HUES64 (cell line): ENCODE measurements at regions not wholly inside any gene's neighbourhood (a gene's known extent, or its start where the extent isn't known, plus 50 kb on each side); places are given as distances from the start of the nearest gene placed in this dataset.

Experiments used
- H3K27ac ChIP-seq: 2 replicates; pipeline ENCODE4 v1.7.0; 2013; ENCODE audit warnings: low read depth, low read length, inconsistent platforms
- H3K27me3 ChIP-seq: 2 replicates; pipeline ENCODE4 v1.6.1; 2013; ENCODE audit warnings: mild to moderate bottlenecking, low read length; ENCODE audit not compliant: insufficient read depth
- H3K36me3 ChIP-seq: 2 replicates; pipeline ENCODE4 v1.6.1; 2013; ENCODE audit warnings: mild to moderate bottlenecking, low read length; ENCODE audit not compliant: insufficient read depth
- H3K4me1 ChIP-seq: 2 replicates; pipeline ENCODE4 v1.6.1; 2013; ENCODE audit warnings: mild to moderate bottlenecking, low read length, moderate library complexity; ENCODE audit not compliant: insufficient read depth
- H3K4me3 ChIP-seq: 2 replicates; pipeline ENCODE4 v1.5.1; 2013; ENCODE audit warnings: mild to moderate bottlenecking, low read length, moderate library complexity
- H3K9ac ChIP-seq: 2 replicates; pipeline ENCODE4 v1.6.1; 2013; ENCODE audit warnings: mild to moderate bottlenecking, low read depth, low read length
- H3K9me3 ChIP-seq: 2 replicates; pipeline ENCODE4 v1.6.1; 2013; ENCODE audit warnings: low read depth, low read length; ENCODE audit not compliant: insufficient read depth
- WGBS: fragments of 150-250, 120-280 bp; methylation state at CpG from one replicate; pipeline ENCODE4 v1.1.7; 2013; ENCODE audit warnings: missing lambda C conversion rate; 5-methylcytosine and 5-hydroxymethylcytosine counted together

DNA sequence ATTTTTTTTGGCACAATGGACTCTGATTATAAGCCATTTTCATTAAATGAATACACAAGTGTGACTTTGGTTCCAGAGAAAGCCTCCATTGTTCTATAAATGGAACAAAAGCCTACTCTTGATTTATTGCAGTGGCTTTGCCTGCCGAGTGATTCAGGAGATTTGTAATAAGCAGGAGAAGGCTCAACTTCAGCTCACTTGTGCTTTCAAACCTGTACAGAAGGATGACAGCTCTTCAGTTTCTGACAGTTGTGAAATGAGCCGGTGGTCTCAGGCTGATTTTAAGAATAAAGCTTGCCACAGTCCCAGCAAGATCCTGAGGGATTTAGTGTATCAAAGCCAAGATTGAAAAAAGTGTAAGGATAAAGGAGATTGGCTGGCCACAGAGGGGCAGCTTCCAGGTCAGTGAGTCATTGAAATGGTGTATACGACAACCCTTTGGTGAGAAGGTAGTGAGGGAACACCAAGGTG lies 438.8 kb upstream of the TGFBR2 start:
- H3K27ac ChIP-seq = no peak overlapping the region
- no peak overlapping the region for H3K9ac ChIP-seq
- WGBS = 85% methylated on average over 3 of the region's 3 CpGs

DNA sequence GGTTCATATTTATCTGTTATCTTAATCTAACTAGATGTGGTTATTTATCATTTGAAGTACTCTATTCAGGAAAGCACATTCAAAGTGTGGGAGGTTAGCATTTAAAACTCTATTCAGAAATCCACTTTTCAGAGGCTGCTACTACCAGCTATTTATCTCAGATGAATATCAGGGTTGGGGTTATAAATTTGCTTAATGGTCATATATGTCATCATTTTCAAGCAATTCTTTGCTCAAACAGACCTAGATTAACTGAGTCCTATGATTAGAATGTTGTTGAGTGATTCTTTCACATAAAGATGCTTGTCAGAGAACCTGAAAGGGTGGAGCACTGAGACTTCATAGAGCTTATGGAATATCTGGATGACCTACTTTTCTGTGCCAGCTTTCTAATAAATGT lies 436.9 kb upstream of the TGFBR2 start:
- Histone ChIP-seq H3K9ac (no peak overlapping the region), H3K36me3 (no peaks in the 10 kb centered on the region), H3K4me1 (peaks cover 10% of the 10 kb centered on the region; the same call in 1 of the 2 replicates), H3K9me3 (0 out of 2 replicates have a peak, but pooled peaks cover 2% of the 10 kb centered on the region), H3K27ac (no peak overlapping the region), H3K27me3 (no peaks in the 10 kb centered on the region), H3K4me3 (no peak overlapping the region)

More for the DNA sequence above, 438.8 kb upstream of the TGFBR2 start:
- Histone ChIP-seq H3K36me3 (no peaks in the 10 kb centered on the region), H3K27me3 (no peaks in the 10 kb centered on the region), H3K4me3 (no peak overlapping the region), H3K9me3 (0 out of 2 replicates have a peak, but pooled peaks cover 2% of the 10 kb centered on the region), H3K4me1 (peaks cover 10% of the 10 kb centered on the region; the same call in 1 of the 2 replicates)

- Histone ChIP-seq H3K9ac (no peak overlapping the region), H3K4me3 (no peak overlapping the region), H3K27ac (no peak overlapping the region), H3K4me1 (peaks cover 10% of the 10 kb centered on the region; the same call in 1 of the 2 replicates), H3K9me3 (0 out of 2 replicates have a peak, but pooled peaks cover under 1% of the 10 kb centered on the region), H3K27me3 (no peaks in the 10 kb centered on the region), H3K36me3 (no peaks in the 10 kb centered on the region)
- WGBS = 88% methylated on average over 2 of the region's 2 CpGs
Measured at GRCh38 chr3:30170681-30171438, 435.5 kb upstream of the TGFBR2 start.

DNA sequence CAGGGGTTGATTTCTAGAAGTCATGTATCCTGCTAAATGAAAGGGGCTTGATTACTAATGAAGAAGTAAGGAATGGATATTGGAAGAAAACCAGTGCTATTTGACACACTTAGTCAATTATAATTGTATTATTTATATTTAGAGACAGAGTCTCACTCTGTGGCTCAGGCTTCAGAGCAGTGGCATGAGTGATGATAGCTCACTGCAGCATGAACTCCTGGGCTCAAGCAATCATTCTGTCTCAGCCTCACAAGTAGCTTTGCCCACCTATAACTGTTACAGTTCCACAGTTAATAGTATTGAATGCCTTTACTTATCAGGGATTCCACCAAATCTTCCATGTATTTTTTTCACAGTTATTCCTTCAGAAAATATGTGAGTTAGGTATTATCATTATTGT lies 432.0 kb upstream of the TGFBR2 start:
- Histone ChIP-seq H3K9me3 (no peaks in the 10 kb centered on the region), H3K36me3 (no peaks in the 10 kb centered on the region), H3K4me1 (no peaks in the 10 kb centered on the region), H3K9ac (no peak overlapping the region), H3K27me3 (no peaks in the 10 kb centered on the region), H3K27ac (no peak overlapping the region), H3K4me3 (no peak overlapping the region)

DNA sequence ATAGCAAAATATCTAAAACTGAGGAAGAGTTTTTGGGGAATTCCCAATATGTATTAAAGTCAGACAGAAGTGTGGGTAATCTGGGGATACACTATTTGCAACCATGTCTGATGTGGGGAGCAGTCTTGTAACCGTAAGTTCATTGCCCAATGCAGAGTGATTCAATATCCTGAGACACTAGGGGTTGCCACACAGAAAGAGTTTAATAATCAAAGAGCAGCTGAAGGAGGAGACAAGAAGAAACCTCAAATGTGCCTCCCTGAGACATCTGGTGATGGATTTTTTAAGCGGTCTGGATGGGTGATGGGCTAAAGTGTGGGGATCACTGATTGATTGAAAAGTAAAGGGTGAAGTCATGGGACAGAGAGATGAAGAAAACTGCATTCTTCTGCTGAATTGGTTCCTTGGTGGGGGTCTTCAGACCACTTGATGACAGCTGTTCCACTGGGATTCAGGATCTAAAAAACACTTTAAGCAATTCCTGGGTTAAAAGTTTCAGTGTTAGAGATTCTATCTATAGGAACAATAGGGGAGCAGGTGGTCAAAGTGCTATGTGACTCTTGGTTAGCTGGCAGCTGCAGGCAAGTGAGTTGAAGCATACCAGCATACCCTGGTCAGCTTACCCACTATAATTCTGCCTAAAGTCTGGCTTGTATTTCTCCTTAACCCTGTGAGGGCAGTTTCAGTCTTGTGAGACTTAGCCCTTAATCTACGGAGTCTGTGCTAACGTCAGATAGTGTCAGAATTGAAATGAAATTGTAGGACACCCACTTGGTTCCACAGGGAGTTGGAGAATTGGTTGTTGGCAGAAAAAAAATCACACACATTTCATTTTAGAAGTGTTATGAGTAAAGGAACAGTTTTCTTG lies 425.9 kb upstream of the TGFBR2 start:
- Histone ChIP-seq H3K4me1 (no peaks in the 10 kb centered on the region), H3K9me3 (no peaks in the 10 kb centered on the region), H3K27ac (no peak overlapping the region), H3K9ac (no peak overlapping the region), H3K36me3 (no peaks in the 10 kb centered on the region), H3K27me3 (no peaks in the 10 kb centered on the region), H3K4me3 (no peak overlapping the region)
- WGBS = 94% methylated on average over 4 of the region's 4 CpGs

- H3K9me3 ChIP-seq = no peaks in the 10 kb centered on the region
- H3K27me3 ChIP-seq = no peaks in the 10 kb centered on the region
- 86% methylated on average over 1 of the region's 1 CpG for WGBS
- H3K9ac ChIP-seq = no peak overlapping the region
- H3K4me3 ChIP-seq = no peak overlapping the region
- no peaks in the 10 kb centered on the region for H3K36me3 ChIP-seq
- no peaks in the 10 kb centered on the region for H3K4me1 ChIP-seq
- no peak overlapping the region for H3K27ac ChIP-seq
Measured at GRCh38 chr3:30181178-30181465, 425.3 kb upstream of the TGFBR2 start.

- H3K4me1 ChIP-seq = peaks cover 5% of the 10 kb centered on the region; the same call in 1 of the 2 replicates
Measured at GRCh38 chr3:30181581-30181980, 424.8 kb upstream of the TGFBR2 start.

DNA sequence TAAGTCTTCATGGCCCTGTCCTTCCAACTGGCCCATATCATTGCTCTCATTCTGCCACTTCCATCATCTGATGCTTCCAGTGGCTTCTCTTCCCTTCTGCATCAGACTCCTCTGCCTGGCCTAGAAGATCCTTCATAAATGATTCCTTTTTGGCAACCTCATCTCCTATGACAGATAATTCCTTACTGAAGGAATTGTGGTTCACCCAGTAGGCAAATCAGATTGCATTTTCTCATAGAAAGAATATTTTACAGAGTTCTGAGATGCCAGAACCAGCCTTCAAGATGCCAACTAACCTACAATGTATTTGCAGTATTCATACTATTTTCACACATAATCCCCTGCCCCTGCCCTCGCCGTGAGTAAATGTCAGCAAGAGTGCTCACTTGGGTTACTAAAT lies 423.0 kb upstream of the TGFBR2 start:
- H3K9me3 ChIP-seq = no peaks in the 10 kb centered on the region
- no peak overlapping the region for H3K27ac ChIP-seq
- 100% methylated on average over 2 of the region's 2 CpGs for WGBS
- no peaks in the 10 kb centered on the region for H3K36me3 ChIP-seq
- H3K27me3 ChIP-seq = no peaks in the 10 kb centered on the region
- H3K4me3 ChIP-seq = no peak overlapping the region
- peaks cover 9% of the 10 kb centered on the region; the same call in 1 of the 2 replicates for H3K4me1 ChIP-seq
- no peak overlapping the region for H3K9ac ChIP-seq

More at GRCh38 chr3:30181581-30181980, 424.8 kb upstream of the TGFBR2 start:
- Histone ChIP-seq H3K9me3 (no peaks in the 10 kb centered on the region), H3K4me3 (no peak overlapping the region), H3K27me3 (no peaks in the 10 kb centered on the region), H3K9ac (no peak overlapping the region), H3K27ac (no peak overlapping the region), H3K36me3 (no peaks in the 10 kb centered on the region)

GRCh38 chr3:30184091-30184810 lies 422.1 kb upstream of the TGFBR2 start:
- Histone ChIP-seq H3K27ac (no peak overlapping the region), H3K36me3 (no peaks in the 10 kb centered on the region), H3K4me3 (no peak overlapping the region), H3K4me1 (peaks cover 9% of the 10 kb centered on the region; the same call in 1 of the 2 replicates), H3K9ac (no peak overlapping the region), H3K27me3 (no peaks in the 10 kb centered on the region), H3K9me3 (no peaks in the 10 kb centered on the region)
- WGBS = 100% methylated on average over 1 of the region's 1 CpG

- no peak overlapping the region for H3K4me3 ChIP-seq
- no peaks in the 10 kb centered on the region for H3K27me3 ChIP-seq
- peaks cover 9% of the 10 kb centered on the region; the same call in 1 of the 2 replicates for H3K4me1 ChIP-seq
Measured at GRCh38 chr3:30185872-30186271, 420.5 kb upstream of the TGFBR2 start.

GRCh38 chr3:30186741-30187219 lies 419.6 kb upstream of the TGFBR2 start:
- WGBS = 93% methylated on average over 3 of the region's 3 CpGs
- no peak overlapping the region for H3K9ac ChIP-seq
- no peaks in the 10 kb centered on the region for H3K9me3 ChIP-seq
- peaks cover 9% of the 10 kb centered on the region; the same call in 1 of the 2 replicates for H3K4me1 ChIP-seq
- H3K4me3 ChIP-seq = no peak overlapping the region
- H3K27me3 ChIP-seq = no peaks in the 10 kb centered on the region
- H3K36me3 ChIP-seq = no peaks in the 10 kb centered on the region
- H3K27ac ChIP-seq = no peak overlapping the region

More at GRCh38 chr3:30185872-30186271, 420.5 kb upstream of the TGFBR2 start:
- no peaks in the 10 kb centered on the region for H3K9me3 ChIP-seq
- H3K9ac ChIP-seq = no peak overlapping the region
- H3K27ac ChIP-seq = no peak overlapping the region
- no peaks in the 10 kb centered on the region for H3K36me3 ChIP-seq
